SU-DHL-6 (cell line): ENCODE measurements at regions not wholly inside any gene's neighbourhood (a gene's known extent, or its start where the extent isn't known, plus 50 kb on each side); places are given as distances from the start of the nearest gene placed in this dataset.

Experiments
- H2AFZ ChIP-seq: fragments of 200-600 bp; sonication (generic); 2 replicates; pipeline ENCODE4 v1.6.1; 2014; ENCODE audit warnings: low read depth, mild to moderate bottlenecking, moderate library complexity, mixed read lengths, antibody characterized with exemption, low read length; ENCODE audit not compliant: severe bottlenecking
- H3F3A ChIP-seq: fragments of 200-600 bp; shearing (Covaris generic); 2 replicates; pipeline ENCODE4 v1.6.0; 2016; ENCODE audit warnings: antibody characterized with exemption, mild to moderate bottlenecking; ENCODE audit not compliant: insufficient read depth
- H3K27ac ChIP-seq: fragments of 200-600 bp; sonication (generic); 2 replicates; pipeline ENCODE4 v1.5.1; 2016; ENCODE audit warnings: low read depth, mild to moderate bottlenecking, low read length, moderate library complexity, mixed read lengths
- H3K27me3 ChIP-seq: fragments of 200-600 bp; sonication (generic), shearing (Covaris generic); 2 replicates; pipeline ENCODE4 v1.6.0; 2014; ENCODE audit warnings: mild to moderate bottlenecking, low read length
- H3K36me3 ChIP-seq: fragments of 200-600 bp; sonication (generic); 2 replicates; pipeline ENCODE4 v1.6.1; 2014; ENCODE audit warnings: mild to moderate bottlenecking, low read length, mixed read lengths
- H3K4me2 ChIP-seq: fragments of 300-600, 200-600 bp; shearing (Covaris generic), sonication (generic); 2 replicates; pipeline ENCODE4 v1.6.0; 2014; ENCODE audit warnings: low read length, low read depth, mild to moderate bottlenecking; ENCODE audit not compliant: poor library complexity, severe bottlenecking
- H3K4me3 ChIP-seq: fragments of 200-600 bp; sonication (generic); 2 replicates; pipeline ENCODE4 v1.5.1; 2014; ENCODE audit warnings: antibody characterized with exemption, low read length, mild to moderate bottlenecking, mixed read lengths; ENCODE audit not compliant: insufficient read depth, poor library complexity, severe bottlenecking
- H3K79me2 ChIP-seq: fragments of 200-600 bp; sonication (generic); 2 replicates; pipeline ENCODE4 v1.6.1; 2014; ENCODE audit warnings: mild to moderate bottlenecking, low read length, moderate library complexity; ENCODE audit not compliant: insufficient read depth
- H3K9ac ChIP-seq: fragments of 200-600 bp; sonication (generic); 2 replicates; pipeline ENCODE4 v1.7.0; 2014; ENCODE audit warnings: mild to moderate bottlenecking, low read length
- H3K9me2 ChIP-seq: fragments of 200-600 bp; sonication (generic); replicated peaks from 2 replicates; pipeline ENCODE4 v1.6.1; 2014; ENCODE audit warnings: low read length; ENCODE audit not compliant: insufficient read depth
- H3K9me3 ChIP-seq: fragments of 200-600 bp; sonication (generic); 2 replicates; pipeline ENCODE4 v1.6.1; 2014; ENCODE audit warnings: low read length, mixed read lengths; ENCODE audit not compliant: insufficient read depth
- H4K20me1 ChIP-seq: fragments of 200-600 bp; sonication (generic); 2 replicates; pipeline ENCODE4 v1.6.1; 2014; ENCODE audit warnings: low read depth, mild to moderate bottlenecking, antibody characterized with exemption, low read length, moderate library complexity, mixed read lengths
- EZH2phosphoT487 ChIP-seq: fragments of 200-600 bp; sonication (generic), shearing (Covaris generic); conservative IDR thresholded peaks from 2 replicates; pipeline ENCODE4 v1.6.1; 2018; ENCODE audit warnings: mild to moderate bottlenecking, antibody characterized with exemption, low read length, moderate library complexity, mixed read lengths
- TF ChIP-seq, protein P1 (sequence below): fragments of 200-600 bp; sonication (generic); IDR thresholded peaks from one replicate; pipeline ENCODE4 v1.5.1; 2017; ENCODE audit warnings: antibody characterized with exemption, mild to moderate bottlenecking, low read length, moderate library complexity; ENCODE audit not compliant: insufficient read depth, poor library complexity, severe bottlenecking

DNA sequence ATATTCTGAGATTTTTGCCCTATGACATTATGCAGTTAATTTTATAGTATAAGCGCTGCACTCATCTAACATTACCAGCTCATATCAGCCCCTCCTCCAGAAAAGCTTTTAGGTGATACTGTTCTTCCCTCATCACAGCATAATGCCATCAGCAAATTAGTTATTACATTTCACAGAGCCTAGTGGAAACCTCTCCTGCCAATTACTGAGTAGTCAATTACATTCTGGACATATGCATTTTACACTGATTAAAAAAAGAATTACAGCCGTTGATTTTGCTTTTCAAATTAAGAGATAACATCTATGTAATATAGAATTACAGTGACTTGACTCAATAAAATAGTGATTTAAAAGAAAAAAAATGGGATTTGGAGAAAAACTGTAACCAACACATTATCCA, 542.1 kb downstream of the UQCRFS1 start:
- Histone ChIP-seq H3K27ac (no peak overlapping the region), H3K4me2 (no peak overlapping the region), H3K4me3 (no peak overlapping the region), H2AFZ (no peak overlapping the region), H3K79me2 (no peaks in the 10 kb centered on the region), H3F3A (no peaks in the 10 kb centered on the region), H3K9me2 (no peaks in the 10 kb centered on the region), H3K9ac (no peak overlapping the region), H3K36me3 (no peaks in the 10 kb centered on the region), H4K20me1 (no peaks in the 10 kb centered on the region), H3K27me3 (no peaks in the 10 kb centered on the region), H3K9me3 (peaks cover 14% of the 10 kb centered on the region; the same call in 1 of the 2 replicates)
- TF ChIP-seq, protein P1, sequence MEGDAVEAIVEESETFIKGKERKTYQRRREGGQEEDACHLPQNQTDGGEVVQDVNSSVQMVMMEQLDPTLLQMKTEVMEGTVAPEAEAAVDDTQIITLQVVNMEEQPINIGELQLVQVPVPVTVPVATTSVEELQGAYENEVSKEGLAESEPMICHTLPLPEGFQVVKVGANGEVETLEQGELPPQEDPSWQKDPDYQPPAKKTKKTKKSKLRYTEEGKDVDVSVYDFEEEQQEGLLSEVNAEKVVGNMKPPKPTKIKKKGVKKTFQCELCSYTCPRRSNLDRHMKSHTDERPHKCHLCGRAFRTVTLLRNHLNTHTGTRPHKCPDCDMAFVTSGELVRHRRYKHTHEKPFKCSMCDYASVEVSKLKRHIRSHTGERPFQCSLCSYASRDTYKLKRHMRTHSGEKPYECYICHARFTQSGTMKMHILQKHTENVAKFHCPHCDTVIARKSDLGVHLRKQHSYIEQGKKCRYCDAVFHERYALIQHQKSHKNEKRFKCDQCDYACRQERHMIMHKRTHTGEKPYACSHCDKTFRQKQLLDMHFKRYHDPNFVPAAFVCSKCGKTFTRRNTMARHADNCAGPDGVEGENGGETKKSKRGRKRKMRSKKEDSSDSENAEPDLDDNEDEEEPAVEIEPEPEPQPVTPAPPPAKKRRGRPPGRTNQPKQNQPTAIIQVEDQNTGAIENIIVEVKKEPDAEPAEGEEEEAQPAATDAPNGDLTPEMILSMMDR, result no peak
- TF ChIP-seq EZH2phosphoT487, result no peak

DNA sequence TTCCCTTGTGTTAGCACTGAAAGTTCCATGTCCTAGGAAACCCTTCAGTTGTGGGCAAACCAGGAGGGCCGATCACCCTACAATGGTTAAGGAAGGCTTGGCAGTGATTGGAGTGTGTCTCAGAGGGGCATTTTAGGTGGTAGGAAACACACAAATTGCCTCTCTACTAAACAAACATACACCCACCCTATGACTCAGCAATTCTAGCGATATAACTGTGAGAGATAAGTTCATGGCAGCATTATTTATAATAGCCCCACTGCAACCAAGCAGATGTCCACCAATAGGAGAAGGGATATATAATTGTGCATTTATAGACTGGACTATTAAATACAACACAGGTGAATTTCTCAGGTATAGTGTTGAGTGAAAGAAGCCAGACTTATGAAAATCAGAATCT, 543.1 kb downstream of the UQCRFS1 start:
- Histone ChIP-seq H3K79me2 (no peaks in the 10 kb centered on the region), H3K27me3 (no peaks in the 10 kb centered on the region), H4K20me1 (no peaks in the 10 kb centered on the region), H2AFZ (no peak overlapping the region), H3K9ac (no peak overlapping the region), H3K27ac (no peak overlapping the region), H3K9me3 (peaks cover 14% of the 10 kb centered on the region; the same call in 1 of the 2 replicates), H3F3A (no peaks in the 10 kb centered on the region), H3K9me2 (no peaks in the 10 kb centered on the region), H3K36me3 (no peaks in the 10 kb centered on the region), H3K4me3 (no peak overlapping the region), H3K4me2 (no peak overlapping the region)
- TF ChIP-seq EZH2phosphoT487, result no peak
- TF ChIP-seq, protein P1, result no peak

DNA sequence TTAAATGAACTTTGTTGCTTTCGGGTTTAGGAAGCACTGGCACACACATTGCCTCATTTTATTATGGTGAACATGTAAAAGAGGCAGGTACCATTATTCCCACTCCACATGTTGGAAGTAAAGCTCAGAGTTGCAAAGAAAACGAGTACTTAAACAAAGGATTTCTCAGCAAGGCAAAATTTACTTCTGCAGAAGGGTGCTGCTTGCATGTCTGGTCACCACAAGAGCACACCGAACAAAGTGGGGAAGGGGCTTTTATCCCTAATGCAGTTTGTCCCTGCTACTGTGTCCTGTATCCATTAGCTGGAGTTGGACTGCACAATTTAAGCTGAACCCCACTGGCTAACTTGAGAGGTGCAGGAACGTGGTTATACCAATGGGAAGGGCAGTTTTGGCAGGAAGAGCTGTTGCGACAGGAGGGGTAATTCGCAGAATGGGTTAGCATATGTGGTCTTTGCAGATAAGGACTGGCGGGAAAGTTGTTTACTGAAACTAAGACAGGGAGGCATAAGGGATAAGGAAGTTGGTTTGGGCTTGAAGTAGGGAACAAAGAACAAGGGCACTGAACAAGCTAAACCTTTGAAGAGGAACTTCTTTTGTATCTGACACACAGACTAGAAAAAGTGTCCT, 545.5 kb downstream of the UQCRFS1 start:
- Histone ChIP-seq H4K20me1 (no peaks in the 10 kb centered on the region), H3K4me2 (no peak overlapping the region), H3K79me2 (no peaks in the 10 kb centered on the region), H3K9me2 (no peaks in the 10 kb centered on the region), H3K9ac (no peak overlapping the region), H3K9me3 (peaks cover 14% of the 10 kb centered on the region; the same call in 1 of the 2 replicates), H3K27ac (no peak overlapping the region), H2AFZ (no peak overlapping the region), H3K36me3 (no peaks in the 10 kb centered on the region), H3F3A (no peaks in the 10 kb centered on the region), H3K27me3 (no peaks in the 10 kb centered on the region), H3K4me3 (no peak overlapping the region)
- TF ChIP-seq EZH2phosphoT487, result no peak
- TF ChIP-seq, protein P1, result no peak
